Lower leg skin (tissue), 3 donors: ENCODE measurements at regions not wholly inside any gene's neighbourhood (a gene's known extent, or its start where the extent isn't known, plus 50 kb on each side); places are given as distances from the start of the nearest gene placed in this dataset.

Experiments
- POLR2A ChIP-seq, 2 donors: fragments of 450-650 bp; IDR thresholded peaks; one replicate each; pipeline ENCODE4 v1.6.1; 2016 to 2017; ENCODE audit warnings: antibody characterized with exemption in 2 of 2, mild to moderate bottlenecking in 1 of 2, moderate library complexity in 1 of 2
- TF ChIP-seq, protein P1 (sequence below), 3 donors: fragments of 450-650 bp; IDR thresholded peaks; one replicate each; pipeline ENCODE4 v1.5.1; 2016; ENCODE audit warnings: antibody characterized with exemption in 3 of 3, mild to moderate bottlenecking in 3 of 3, moderate library complexity in 2 of 3

GRCh38 chr10:120188950-120189349 lies 268.1 kb upstream of the PLPP4 start:
- TF ChIP-seq, protein P1, sequence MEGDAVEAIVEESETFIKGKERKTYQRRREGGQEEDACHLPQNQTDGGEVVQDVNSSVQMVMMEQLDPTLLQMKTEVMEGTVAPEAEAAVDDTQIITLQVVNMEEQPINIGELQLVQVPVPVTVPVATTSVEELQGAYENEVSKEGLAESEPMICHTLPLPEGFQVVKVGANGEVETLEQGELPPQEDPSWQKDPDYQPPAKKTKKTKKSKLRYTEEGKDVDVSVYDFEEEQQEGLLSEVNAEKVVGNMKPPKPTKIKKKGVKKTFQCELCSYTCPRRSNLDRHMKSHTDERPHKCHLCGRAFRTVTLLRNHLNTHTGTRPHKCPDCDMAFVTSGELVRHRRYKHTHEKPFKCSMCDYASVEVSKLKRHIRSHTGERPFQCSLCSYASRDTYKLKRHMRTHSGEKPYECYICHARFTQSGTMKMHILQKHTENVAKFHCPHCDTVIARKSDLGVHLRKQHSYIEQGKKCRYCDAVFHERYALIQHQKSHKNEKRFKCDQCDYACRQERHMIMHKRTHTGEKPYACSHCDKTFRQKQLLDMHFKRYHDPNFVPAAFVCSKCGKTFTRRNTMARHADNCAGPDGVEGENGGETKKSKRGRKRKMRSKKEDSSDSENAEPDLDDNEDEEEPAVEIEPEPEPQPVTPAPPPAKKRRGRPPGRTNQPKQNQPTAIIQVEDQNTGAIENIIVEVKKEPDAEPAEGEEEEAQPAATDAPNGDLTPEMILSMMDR (IDR thresholded peaks at IDR 0.05), result no peak
- TF ChIP-seq POLR2A (IDR thresholded peaks at IDR 0.05), result no peak
